ENCODE measurements at regions not wholly inside any gene's neighbourhood (a gene's known extent, or its start where the extent isn't known, plus 50 kb on each side); places are given as distances from the start of the nearest gene placed in this dataset.

GRCh38 chr12:131635491-131636122, 75.3 kb upstream of the SFSWAP start:
- no peak for TF ChIP-seq EP300 (IDR thresholded peaks at IDR 0.05; ENCODE audit: low read length)
- no peak for TF ChIP-seq PPARD (CRISPR knock-in tag; IDR thresholded peaks at IDR 0.05)
- TF ChIP-seq CTCF (IDR thresholded peaks at IDR 0.05 in 2 of 3, conservative IDR thresholded peaks at IDR 0.05 in 1 of 3; ENCODE audit: insufficient read depth in 2 of 3, low read depth in 1 of 3, low read length in 3 of 3) = 0 out of 6 replicates have a peak, but pooled peaks of 1 of the 3 experiments have one; percentile 6
- no peak for TF ChIP-seq HMG20B (CRISPR knock-in tag; IDR thresholded peaks at IDR 0.05)
- no peak for TF ChIP-seq TCF7 (IDR thresholded peaks at IDR 0.05; ENCODE audit: borderline replicate concordance)
- TF ChIP-seq ZNF79 (CRISPR knock-in tag; IDR thresholded peaks at IDR 0.05; ENCODE audit: low read depth) = no peak
- TF ChIP-seq SRSF7 (optimal IDR thresholded peaks at IDR 0.05; ENCODE audit: low read depth, low read length) = no peak
- no peak for TF ChIP-seq ZKSCAN1 (IDR thresholded peaks at IDR 0.05; ENCODE audit: low read depth, low read length)
- TF ChIP-seq, protein P1, sequence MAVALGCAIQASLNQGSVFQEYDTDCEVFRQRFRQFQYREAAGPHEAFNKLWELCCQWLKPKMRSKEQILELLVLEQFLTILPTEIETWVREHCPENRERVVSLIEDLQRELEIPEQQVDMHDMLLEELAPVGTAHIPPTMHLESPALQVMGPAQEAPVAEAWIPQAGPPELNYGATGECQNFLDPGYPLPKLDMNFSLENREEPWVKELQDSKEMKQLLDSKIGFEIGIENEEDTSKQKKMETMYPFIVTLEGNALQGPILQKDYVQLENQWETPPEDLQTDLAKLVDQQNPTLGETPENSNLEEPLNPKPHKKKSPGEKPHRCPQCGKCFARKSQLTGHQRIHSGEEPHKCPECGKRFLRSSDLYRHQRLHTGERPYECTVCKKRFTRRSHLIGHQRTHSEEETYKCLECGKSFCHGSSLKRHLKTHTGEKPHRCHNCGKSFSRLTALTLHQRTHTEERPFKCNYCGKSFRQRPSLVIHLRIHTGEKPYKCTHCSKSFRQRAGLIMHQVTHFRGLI (CRISPR knock-in tag; IDR thresholded peaks at IDR 0.05) = no peak
- TF ChIP-seq POLR2AphosphoS5 (IDR thresholded peaks at IDR 0.05; ENCODE audit: control insufficient read depth, insufficient read depth, low read depth, low read length) = no peak
- no peak for TF ChIP-seq BRCA1 (IDR thresholded peaks at IDR 0.05)
- TF ChIP-seq BRCA1 (CRISPR knock-in tag; IDR thresholded peaks at IDR 0.05) = no peak
- TF ChIP-seq CBFB (CRISPR knock-in tag; IDR thresholded peaks at IDR 0.05) = no peak
